ENCODE measurements at regions not wholly inside any gene's neighbourhood (a gene's known extent, or its start where the extent isn't known, plus 50 kb on each side); places are given as distances from the start of the nearest gene placed in this dataset.

GRCh38 chr13:109626386-109627171 is 159.8 kb downstream of the IRS2 start:
- Histone ChIP-seq H3K4me3 (replicated peaks in 1 of 2; ENCODE audit: low read depth in 1 of 2, low read length in 2 of 2) (no peak overlapping the region), H3K79me2 (ENCODE audit: insufficient read depth, low read length) (no peaks in the 10 kb centered on the region), H3K4me1 (ENCODE audit: control insufficient read depth in 1 of 2, insufficient read depth in 2 of 2, low read length in 2 of 2) (no peaks in the 10 kb centered on the region), H4K20me1 (ENCODE audit: insufficient read depth) (no peaks in the 10 kb centered on the region), H3K4me2 (ENCODE audit: low read length) (no peak overlapping the region), H2AFZ (ENCODE audit: low read depth, low read length, poor library complexity, severe bottlenecking) (no peak overlapping the region), H3K9me2 (ENCODE audit: insufficient read depth) (no peaks in the 10 kb centered on the region), H3K9me3 (ENCODE audit: control insufficient read depth in 1 of 2, insufficient read depth in 1 of 2, low read depth in 1 of 2, low read length in 2 of 2) (no peaks in the 10 kb centered on the region), H3K27me3 (ENCODE audit: insufficient read depth, low read length) (no peaks in the 10 kb centered on the region), H3K9ac (ENCODE audit: low read length) (no peak overlapping the region), H3K27ac (ENCODE audit: low read depth, low read length) (no peak overlapping the region), H3K36me3 (ENCODE audit: control insufficient read depth in 1 of 2, insufficient read depth in 2 of 2, low read length in 2 of 2) (no peaks in the 10 kb centered on the region)
- CTCF ChIA-PET, result no interaction called here
- POLR2A ChIA-PET, result no interaction called here
- TF ChIP-seq POLR2A (IDR thresholded peaks at IDR 0.05; ENCODE audit: borderline replicate concordance, extremely low read depth, insufficient read depth, insufficient read length), result no peak
- TF ChIP-seq YY1 (IDR thresholded peaks at IDR 0.05; ENCODE audit: extremely low read depth, insufficient replicate concordance, low read depth, low read length), result no peak
- TF ChIP-seq CBX3 (IDR thresholded peaks at IDR 0.05; ENCODE audit: low read depth), result no peak
- TF ChIP-seq SP1 (IDR thresholded peaks at IDR 0.05; ENCODE audit: low read depth), result no peak
- TF ChIP-seq ZBTB33 (IDR thresholded peaks at IDR 0.05; ENCODE audit: extremely low read depth, insufficient replicate concordance, low read length), result no peak
- intact Hi-C loops (cut with micrococcal nuclease), result no loop called here
- RAD21 ChIA-PET (ENCODE audit: low non-redundant PET in 1 of 2, low total read pairs in 2 of 2, uncharacterized antibody in 2 of 2, unreplicated experiment in 2 of 2), result no interaction called here
- no TSS peak for BruUV-seq (replicated peaks)
- ATAC-seq, result no peak
- DNase-seq (ENCODE audit: low read depth, low spot score), result no peak

GRCh38 chr13:109625156-109625555 is 161.2 kb downstream of the IRS2 start:
- H3K9ac ChIP-seq (ENCODE audit: low read length), result no peak overlapping the region
- H3K27me3 ChIP-seq (ENCODE audit: insufficient read depth, low read length), result no peaks in the 10 kb centered on the region
- H3K4me2 ChIP-seq (ENCODE audit: low read length), result no peak overlapping the region
- no peaks in the 10 kb centered on the region for H3K4me1 ChIP-seq (ENCODE audit: control insufficient read depth in 1 of 2, insufficient read depth in 2 of 2, low read length in 2 of 2)
- ChIA-PET CTCF (no interaction called here), RAD21 (ENCODE audit: low non-redundant PET in 1 of 2, low total read pairs in 2 of 2, uncharacterized antibody in 2 of 2, unreplicated experiment in 2 of 2) (no interaction called here), POLR2A (no interaction called here)
- H3K27ac ChIP-seq (ENCODE audit: low read depth, low read length), result no peak overlapping the region
- no TSS peak for BruUV-seq (replicated peaks)
- no peaks in the 10 kb centered on the region for H3K79me2 ChIP-seq (ENCODE audit: insufficient read depth, low read length)
- intact Hi-C loops (cut with micrococcal nuclease), result no loop called here
- TF ChIP-seq ZNF274 (IDR thresholded peaks at IDR 0.05; ENCODE audit: low read depth, low read length) (no peak), JUND (IDR thresholded peaks at IDR 0.05) (no peak), ATF3 (IDR thresholded peaks at IDR 0.05) (no peak), EGR1 (IDR thresholded peaks at IDR 0.05; ENCODE audit: low read depth) (no peak), RAD21 (IDR thresholded peaks at IDR 0.05; ENCODE audit: low read depth) (no peak), REST (IDR thresholded peaks at IDR 0.05; ENCODE audit: low read depth) (no peak), CTCF (IDR thresholded peaks at IDR 0.05 in 2 of 3, conservative IDR thresholded peaks at IDR 0.05 in 1 of 3; ENCODE audit: borderline replicate concordance in 1 of 3, insufficient read depth in 1 of 3, low read depth in 2 of 3, low read length in 2 of 3) (no peak)
- H3K36me3 ChIP-seq (ENCODE audit: control insufficient read depth in 1 of 2, insufficient read depth in 2 of 2, low read length in 2 of 2), result no peaks in the 10 kb centered on the region
- DNase-seq (ENCODE audit: low read depth, low spot score) (no peak), ATAC-seq (no peak)
- no peaks in the 10 kb centered on the region for H3K9me3 ChIP-seq (ENCODE audit: control insufficient read depth in 1 of 2, insufficient read depth in 1 of 2, low read depth in 1 of 2, low read length in 2 of 2)
- H3K9me2 ChIP-seq (ENCODE audit: insufficient read depth), result no peaks in the 10 kb centered on the region
- H3K4me3 ChIP-seq (replicated peaks in 1 of 2; ENCODE audit: low read depth in 1 of 2, low read length in 2 of 2), result no peak overlapping the region
- H2AFZ ChIP-seq (ENCODE audit: low read depth, low read length, poor library complexity, severe bottlenecking), result no peak overlapping the region
- no peaks in the 10 kb centered on the region for H4K20me1 ChIP-seq (ENCODE audit: insufficient read depth)

Measured in HCT116 (cell line).